RWPE2 (cell line): ENCODE measurements at regions not wholly inside any gene's neighbourhood (a gene's known extent, or its start where the extent isn't known, plus 50 kb on each side); places are given as distances from the start of the nearest gene placed in this dataset.

ENCODE experiments used
- ATAC-seq: fragments of 200-7000 bp; cut with Tn5 transposase; 3 replicates; pipeline ENCODE4 v1.9.1; 2021; ENCODE audit warnings: low read depth
- DNase-seq: peaks from one replicate; pipeline ENCODE4 v3.0.0-alpha.2; 2020; ENCODE audit warnings: low spot score
- H3K27ac ChIP-seq: fragments of 450-650 bp; 2 replicates; pipeline ENCODE4 v1.5.1; 2017; ENCODE audit warnings: mild to moderate bottlenecking; ENCODE audit not compliant: poor library complexity, severe bottlenecking
- H3K27me3 ChIP-seq: fragments of 250-450 bp; sonication (Bioruptor Pico); 2 replicates; pipeline ENCODE4 v1.5.1; 2021; ENCODE audit warnings: mild to moderate bottlenecking, moderate library complexity; ENCODE audit not compliant: insufficient read depth, poor library complexity, severe bottlenecking
- H3K36me3 ChIP-seq: fragments of 250-450 bp; sonication (Bioruptor Pico); 2 replicates; pipeline ENCODE4 v1.5.1; 2020; ENCODE audit warnings: low read depth, mild to moderate bottlenecking, moderate library complexity
- H3K4me1 ChIP-seq: fragments of 250-450 bp; sonication (Bioruptor Pico); 2 replicates; pipeline ENCODE4 v1.5.1; 2021; ENCODE audit warnings: mild to moderate bottlenecking, moderate library complexity; ENCODE audit not compliant: insufficient read depth, poor library complexity, severe bottlenecking
- H3K4me3 ChIP-seq: fragments of 250-450 bp; sonication (Bioruptor Pico); 2 replicates; pipeline ENCODE4 v1.5.1; 2021; ENCODE audit warnings: mild to moderate bottlenecking, moderate library complexity; ENCODE audit not compliant: severe bottlenecking
- H3K9me3 ChIP-seq: fragments of 250-450 bp; sonication (Bioruptor Pico); 2 replicates; pipeline ENCODE4 v1.5.1; 2021; ENCODE audit warnings: mild to moderate bottlenecking, moderate library complexity; ENCODE audit not compliant: severe bottlenecking
- CTCF ChIP-seq: fragments of 450-650 bp; IDR thresholded peaks from one replicate; pipeline ENCODE4 v1.5.1; 2017; ENCODE audit warnings: mild to moderate bottlenecking, moderate library complexity; ENCODE audit not compliant: poor library complexity, severe bottlenecking

- no peak overlapping the region for H3K4me3 ChIP-seq
- TF ChIP-seq CTCF, result no peak
- no peaks in the 10 kb centered on the region for H3K27me3 ChIP-seq
- H3K4me1 ChIP-seq, result no peaks in the 10 kb centered on the region
- DNase-seq, result no peak
- H3K36me3 ChIP-seq, result no peaks in the 10 kb centered on the region
- no peak overlapping the region for H3K27ac ChIP-seq
- no peak for ATAC-seq
- H3K9me3 ChIP-seq, result no peaks in the 10 kb centered on the region
These were observed 245.6 kb upstream of the GOLIM4 start for GRCh38 chr3:168341192-168341815.

GRCh38 chr3:168338161-168338560, 242.4 kb upstream of the GOLIM4 start:
- Histone ChIP-seq H3K27me3 (no peaks in the 10 kb centered on the region), H3K4me3 (no peak overlapping the region), H3K9me3 (no peaks in the 10 kb centered on the region), H3K27ac (no peak overlapping the region), H3K36me3 (no peaks in the 10 kb centered on the region), H3K4me1 (no peaks in the 10 kb centered on the region)
- ATAC-seq (no peak), DNase-seq (no peak)
- no peak for TF ChIP-seq CTCF

- Histone ChIP-seq H3K27me3 (no peaks in the 10 kb centered on the region), H3K9me3 (no peaks in the 10 kb centered on the region), H3K36me3 (no peaks in the 10 kb centered on the region), H3K4me1 (no peaks in the 10 kb centered on the region), H3K4me3 (no peak overlapping the region), H3K27ac (no peak overlapping the region)
- ATAC-seq (no peak), DNase-seq (no peak)
- no peak for TF ChIP-seq CTCF
These were observed 240.6 kb upstream of the GOLIM4 start for GRCh38 chr3:168336276-168336675.

- Histone ChIP-seq H3K27me3 (no peaks in the 10 kb centered on the region), H3K4me1 (no peaks in the 10 kb centered on the region), H3K27ac (no peak overlapping the region), H3K9me3 (no peaks in the 10 kb centered on the region), H3K36me3 (no peaks in the 10 kb centered on the region), H3K4me3 (no peak overlapping the region)
- no peak for TF ChIP-seq CTCF
- DNase-seq, result no peak
- no peak for ATAC-seq
These were observed 237.7 kb upstream of the GOLIM4 start for GRCh38 chr3:168333410-168333935.

- Histone ChIP-seq H3K4me1 (no peaks in the 10 kb centered on the region), H3K36me3 (no peaks in the 10 kb centered on the region), H3K9me3 (no peaks in the 10 kb centered on the region), H3K4me3 (no peak overlapping the region), H3K27me3 (no peaks in the 10 kb centered on the region), H3K27ac (no peak overlapping the region)
- DNase-seq (no peak), ATAC-seq (no peak)
- TF ChIP-seq CTCF, result no peak
These were observed 236.0 kb upstream of the GOLIM4 start for GRCh38 chr3:168331756-168332155.
